DMS153 (cell line): ENCODE measurements at regions not wholly inside any gene's neighbourhood (a gene's known extent, or its start where the extent isn't known, plus 50 kb on each side); places are given as distances from the start of the nearest gene placed in this dataset.

Source experiments
- DNase-seq: peaks from one replicate; lab custom pipeline; 2025; lab: John Stamatoyannopoulos, UW

GRCh38 chr3:64464955-64465354 is 222.8 kb downstream of the ADAMTS9 start:
- DNase-seq, result no peak

- no peak for DNase-seq
Observed at GRCh38 chr3:64463981-64464380, 223.8 kb downstream of the ADAMTS9 start.

- no peak for DNase-seq
Observed at GRCh38 chr3:64462203-64462602, 225.6 kb downstream of the ADAMTS9 start.

- no peak for DNase-seq
Observed at GRCh38 chr3:64460877-64461276, 226.9 kb downstream of the ADAMTS9 start.

- DNase-seq, result no peak
Observed at GRCh38 chr3:64460141-64460730, 227.6 kb downstream of the ADAMTS9 start.

- no peak for DNase-seq
Observed at GRCh38 chr3:64459711-64460110, 228.1 kb downstream of the ADAMTS9 start.

- DNase-seq, result no peak
Observed at GRCh38 chr3:64457811-64458210, 230.0 kb downstream of the ADAMTS9 start.

- no peak for DNase-seq
Observed at GRCh38 chr3:64456674-64457073, 231.1 kb downstream of the ADAMTS9 start.

- DNase-seq, result no peak
Observed at GRCh38 chr3:64455351-64455750, 230.1 kb upstream of the PRICKLE2 start.

- DNase-seq, result no peak
Observed at GRCh38 chr3:64454768-64455167, 229.5 kb upstream of the PRICKLE2 start.

GRCh38 chr3:64454179-64454578 is 228.9 kb upstream of the PRICKLE2 start:
- DNase-seq, result no peak

- DNase-seq, result no peak
Observed at GRCh38 chr3:64451283-64452012, 226.2 kb upstream of the PRICKLE2 start.

- DNase-seq, result no peak
Observed at GRCh38 chr3:64450396-64450956, 225.2 kb upstream of the PRICKLE2 start.

GRCh38 chr3:64449026-64449425 is 223.8 kb upstream of the PRICKLE2 start:
- DNase-seq, result no peak

GRCh38 chr3:64445944-64446300 is 220.7 kb upstream of the PRICKLE2 start:
- no peak for DNase-seq

GRCh38 chr3:64445109-64445943 is 220.1 kb upstream of the PRICKLE2 start:
- DNase-seq, result no peak

GRCh38 chr3:64444490-64445108 is 219.3 kb upstream of the PRICKLE2 start:
- no peak for DNase-seq

- DNase-seq, result no peak
Observed at GRCh38 chr3:64443546-64444381, 218.5 kb upstream of the PRICKLE2 start.

GRCh38 chr3:64441861-64442260 is 216.6 kb upstream of the PRICKLE2 start:
- DNase-seq, result no peak

- DNase-seq, result no peak
Observed at GRCh38 chr3:64440498-64440897, 215.2 kb upstream of the PRICKLE2 start.

GRCh38 chr3:64438812-64439211 is 213.5 kb upstream of the PRICKLE2 start:
- DNase-seq, result no peak
